Non-pigmented ciliary epithelial cell (primary cell): ENCODE measurements at regions not wholly inside any gene's neighbourhood (a gene's known extent, or its start where the extent isn't known, plus 50 kb on each side); places are given as distances from the start of the nearest gene placed in this dataset.
"Not testable (repeated sequence)": the region's sequence is repeated elsewhere in the genome, so short reads cannot be mapped to it uniquely, and the experiment has no call there.

ENCODE experiments used
- DNase-seq: peaks from one replicate; pipeline ENCODE4 v3.0.0-alpha.2; 2010; ENCODE audit warnings: low read depth

GRCh38 chr2:17133052-17133671, 385.1 kb downstream of the RAD51AP2 start:
- no peak for DNase-seq

GRCh38 chr2:17130627-17131026, 387.6 kb downstream of the RAD51AP2 start:
- DNase-seq: not testable (repeated sequence)

- no peak for DNase-seq
These were observed 392.1 kb downstream of the RAD51AP2 start for GRCh38 chr2:17125989-17126620.

- no peak for DNase-seq
These were observed 393.5 kb downstream of the RAD51AP2 start for GRCh38 chr2:17124575-17125318.

- DNase-seq: no peak
These were observed 395.2 kb downstream of the RAD51AP2 start for GRCh38 chr2:17122887-17123501.

- no peak for DNase-seq
These were observed 402.8 kb downstream of the RAD51AP2 start for GRCh38 chr2:17115466-17115865.

GRCh38 chr2:17115042-17115441, 403.2 kb downstream of the RAD51AP2 start:
- no peak for DNase-seq

- no peak for DNase-seq
These were observed 410.4 kb downstream of the RAD51AP2 start for GRCh38 chr2:17107871-17108270.

- DNase-seq: no peak
These were observed 411.1 kb downstream of the RAD51AP2 start for GRCh38 chr2:17107151-17107550.

- DNase-seq: no peak
These were observed 411.8 kb downstream of the RAD51AP2 start for GRCh38 chr2:17106418-17106817.

- peak; percentile 75 for DNase-seq
These were observed 413.8 kb downstream of the RAD51AP2 start for GRCh38 chr2:17104454-17104853.

GRCh38 chr2:17101596-17101995, 416.6 kb downstream of the RAD51AP2 start:
- no peak for DNase-seq

GRCh38 chr2:17101091-17101490, 417.1 kb downstream of the RAD51AP2 start:
- DNase-seq: no peak

GRCh38 chr2:17095340-17095739, 422.9 kb downstream of the RAD51AP2 start:
- no peak for DNase-seq

GRCh38 chr2:17093712-17094111, 424.5 kb downstream of the RAD51AP2 start:
- DNase-seq: no peak

GRCh38 chr2:17086990-17087389, 421.4 kb upstream of the CYRIA start:
- no peak for DNase-seq

- no peak for DNase-seq
These were observed 420.0 kb upstream of the CYRIA start for GRCh38 chr2:17085546-17086202.

GRCh38 chr2:17084877-17085276, 419.2 kb upstream of the CYRIA start:
- DNase-seq: no peak

- no peak for DNase-seq
These were observed 418.3 kb upstream of the CYRIA start for GRCh38 chr2:17083902-17084301.

- no peak for DNase-seq
These were observed 413.6 kb upstream of the CYRIA start for GRCh38 chr2:17079262-17079661.

GRCh38 chr2:17076533-17076932, 410.9 kb upstream of the CYRIA start:
- DNase-seq: no peak

- DNase-seq: no peak
These were observed 405.1 kb upstream of the CYRIA start for GRCh38 chr2:17070711-17071110.
